Mesendoderm (in vitro differentiated cells): ENCODE measurements at regions not wholly inside any gene's neighbourhood (a gene's known extent, or its start where the extent isn't known, plus 50 kb on each side); places are given as distances from the start of the nearest gene placed in this dataset.

Experiments
- DNase-seq: peaks from one replicate; pipeline ENCODE4 v3.0.0; 2013
- H2AK5ac ChIP-seq: 2 replicates; pipeline ENCODE4 v1.6.1; 2013; ENCODE audit warnings: low read length, inconsistent platforms
- H2BK120ac ChIP-seq: 2 replicates; pipeline ENCODE4 v1.6.1; 2013; ENCODE audit warnings: low read depth, mild to moderate bottlenecking, low read length, moderate library complexity, mixed read lengths
- H2BK15ac ChIP-seq: replicated peaks from 2 replicates; pipeline ENCODE4 v1.6.1; 2013; ENCODE audit warnings: low read depth, mild to moderate bottlenecking, moderate library complexity
- H2BK5ac ChIP-seq: 2 replicates; pipeline ENCODE4 v1.6.1; 2013; ENCODE audit warnings: low read length, inconsistent platforms
- H3K18ac ChIP-seq: 2 replicates; pipeline ENCODE4 v1.6.1; 2013; ENCODE audit warnings: mild to moderate bottlenecking, low read length, mixed read lengths
- H3K23ac ChIP-seq: one replicate; pipeline ENCODE4 v1.6.1; 2013; ENCODE audit warnings: low read length
- H3K27ac ChIP-seq: 2 replicates; pipeline ENCODE4 v1.5.1; 2013; ENCODE audit warnings: low read depth, mild to moderate bottlenecking, inconsistent platforms, low read length, moderate library complexity
- H3K27me3 ChIP-seq: 2 replicates; pipeline ENCODE4 v1.6.1; 2013; ENCODE audit warnings: low read length, control low read depth, mild to moderate bottlenecking, inconsistent platforms; ENCODE audit not compliant: insufficient read depth, poor library complexity
- H3K36me3 ChIP-seq: 2 replicates; pipeline ENCODE4 v1.6.1; 2013; ENCODE audit warnings: low read length, inconsistent platforms; ENCODE audit not compliant: control insufficient read depth, insufficient read depth
- H3K4ac ChIP-seq: one replicate; pipeline ENCODE4 v1.6.1; 2013; ENCODE audit warnings: low read depth, mild to moderate bottlenecking, low read length, moderate library complexity
- H3K4me1 ChIP-seq: 2 replicates; pipeline ENCODE4 v1.6.1; 2013; ENCODE audit warnings: low read depth, low read length, inconsistent platforms; ENCODE audit not compliant: control insufficient read depth
- H3K4me2 ChIP-seq: 2 replicates; pipeline ENCODE4 v1.6.1; 2013; ENCODE audit warnings: low read length
- H3K4me3 ChIP-seq: 2 replicates; pipeline ENCODE4 v1.5.1; 2013; ENCODE audit warnings: mild to moderate bottlenecking, low read length
- H3K56ac ChIP-seq: one replicate; pipeline ENCODE4 v1.6.1; 2013; ENCODE audit warnings: low read length
- H3K79me1 ChIP-seq: 2 replicates; pipeline ENCODE4 v1.6.1; 2013; ENCODE audit warnings: low read length, inconsistent platforms
- H3K79me2 ChIP-seq: 2 replicates; pipeline ENCODE4 v1.6.1; 2013; ENCODE audit warnings: mild to moderate bottlenecking, low read length; ENCODE audit not compliant: control insufficient read depth, insufficient read depth
- H3K9ac ChIP-seq: 2 replicates; pipeline ENCODE4 v1.6.1; 2013; ENCODE audit warnings: low read length, inconsistent platforms
- H4K5ac ChIP-seq: one replicate; pipeline ENCODE4 v1.6.1; 2013; ENCODE audit warnings: low read length
- H4K8ac ChIP-seq: one replicate; pipeline ENCODE4 v1.6.1; 2013; ENCODE audit warnings: low read depth, mild to moderate bottlenecking, control low read depth, low read length, moderate library complexity
- WGBS: extraction: QIAGEN DNeasy Blood & Tissue Kit; methylation state at CpG from one replicate; pipeline ENCODE4 v1.1.7; 2013; ENCODE audit warnings: low lambda C conversion rate, missing lambda C conversion rate; ENCODE audit not compliant: insufficient coverage; ENCODE audit errors: extremely low coverage; 5-methylcytosine and 5-hydroxymethylcytosine counted together

DNA sequence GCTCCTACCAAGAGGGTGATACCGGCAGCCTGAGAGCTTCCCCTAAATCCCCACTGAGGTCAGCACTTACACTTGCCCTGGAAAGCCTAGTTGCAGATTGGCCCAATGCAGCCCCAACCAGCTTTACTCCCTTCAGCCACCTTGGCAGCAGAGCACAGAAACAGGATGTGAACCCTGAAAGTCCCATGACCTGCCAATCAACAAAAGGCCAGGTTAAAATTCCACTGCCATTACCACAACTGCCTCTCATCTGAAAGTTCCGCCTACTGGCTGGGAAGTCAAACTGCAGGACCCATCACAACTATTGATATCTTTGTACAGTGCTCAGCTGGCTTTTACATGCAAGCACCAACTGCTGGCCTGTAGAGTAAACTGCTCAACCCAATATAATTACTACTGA lies 156.2 kb downstream of the ZMAT3 start:
- Histone ChIP-seq H3K79me2 (no peaks in the 10 kb centered on the region), H3K27me3 (no peaks in the 10 kb centered on the region), H3K4ac (no peak overlapping the region), H2AK5ac (no peak overlapping the region), H4K8ac (no peak overlapping the region), H2BK15ac (no peak overlapping the region), H3K56ac (no peak overlapping the region), H3K4me3 (no peak overlapping the region), H3K9ac (no peak overlapping the region), H3K27ac (no peak overlapping the region), H3K18ac (no peak overlapping the region), H3K79me1 (no peaks in the 10 kb centered on the region), H3K4me2 (no peak overlapping the region), H4K5ac (no peak overlapping the region), H2BK5ac (no peak overlapping the region), H2BK120ac (no peak overlapping the region), H3K23ac (no peak overlapping the region), H3K4me1 (no peaks in the 10 kb centered on the region), H3K36me3 (no peaks in the 10 kb centered on the region)
- WGBS = no CpG with 5 or more reads among the region's 2 CpGs
- peak; percentile 55 for DNase-seq

DNA sequence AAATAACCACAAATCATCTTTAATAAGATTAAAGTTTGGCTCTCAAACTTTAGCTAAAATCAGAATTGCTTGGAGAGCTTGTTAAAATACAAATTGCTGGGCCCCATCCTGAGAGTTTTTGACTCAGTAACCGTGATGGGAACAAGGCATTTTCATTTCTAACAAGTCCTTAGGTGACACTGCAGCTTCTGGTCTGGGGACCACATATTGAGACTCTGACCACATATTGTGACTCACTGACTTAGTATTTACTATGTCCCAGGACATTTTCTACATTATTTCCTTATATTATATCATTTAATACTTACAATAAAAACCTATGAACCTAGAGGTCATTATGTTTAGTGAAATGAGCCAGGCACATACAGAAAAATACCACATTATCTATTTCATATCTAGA lies 164.5 kb downstream of the ZMAT3 start:
- DNase-seq = no peak
- Histone ChIP-seq H3K4me3 (no peak overlapping the region), H2BK5ac (no peak overlapping the region), H3K79me1 (no peaks in the 10 kb centered on the region), H3K4me2 (no peak overlapping the region), H3K79me2 (no peaks in the 10 kb centered on the region), H3K27ac (no peak overlapping the region), H2BK120ac (no peak overlapping the region), H3K4me1 (no peaks in the 10 kb centered on the region), H3K23ac (no peak overlapping the region), H3K56ac (no peak overlapping the region), H3K36me3 (no peaks in the 10 kb centered on the region), H2BK15ac (no peak overlapping the region), H3K27me3 (no peaks in the 10 kb centered on the region), H3K18ac (no peak overlapping the region), H3K9ac (no peak overlapping the region), H2AK5ac (no peak overlapping the region), H4K8ac (no peak overlapping the region), H4K5ac (no peak overlapping the region), H3K4ac (no peak overlapping the region)
- WGBS = no CpG with 5 or more reads among the region's 1 CpG

DNA sequence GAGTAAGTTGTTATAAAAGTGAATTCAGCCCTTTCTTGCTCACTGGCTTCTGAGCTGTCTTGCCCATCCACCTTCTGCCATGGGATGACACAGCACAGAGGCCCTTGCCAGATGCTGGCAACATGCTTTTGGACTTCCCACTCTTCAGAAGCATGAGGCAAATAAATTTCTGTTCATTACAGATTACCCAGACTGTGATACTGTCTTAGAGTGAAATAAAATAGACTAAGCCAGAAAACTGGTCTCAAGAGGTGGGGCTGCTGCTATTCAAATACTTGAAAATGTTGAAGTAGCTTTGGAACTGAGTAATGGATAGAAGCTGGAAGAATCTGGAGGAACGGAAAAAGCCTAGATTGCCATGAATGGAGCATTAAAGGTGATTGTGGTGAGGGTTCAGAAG lies 170.4 kb downstream of the ZMAT3 start:
- Histone ChIP-seq H3K27me3 (no peaks in the 10 kb centered on the region), H3K79me1 (no peaks in the 10 kb centered on the region), H2BK15ac (no peak overlapping the region), H3K4me2 (no peak overlapping the region), H2AK5ac (no peak overlapping the region), H3K56ac (no peak overlapping the region), H3K4me1 (no peaks in the 10 kb centered on the region), H3K9ac (no peak overlapping the region), H2BK5ac (no peak overlapping the region), H4K5ac (no peak overlapping the region), H3K79me2 (no peaks in the 10 kb centered on the region), H3K4ac (no peak overlapping the region), H2BK120ac (no peak overlapping the region), H3K18ac (no peak overlapping the region), H3K27ac (no peak overlapping the region), H3K36me3 (no peaks in the 10 kb centered on the region), H3K4me3 (no peak overlapping the region), H3K23ac (no peak overlapping the region), H4K8ac (no peak overlapping the region)
- no peak for DNase-seq
- WGBS = no CpG with 5 or more reads among the region's 1 CpG

DNA sequence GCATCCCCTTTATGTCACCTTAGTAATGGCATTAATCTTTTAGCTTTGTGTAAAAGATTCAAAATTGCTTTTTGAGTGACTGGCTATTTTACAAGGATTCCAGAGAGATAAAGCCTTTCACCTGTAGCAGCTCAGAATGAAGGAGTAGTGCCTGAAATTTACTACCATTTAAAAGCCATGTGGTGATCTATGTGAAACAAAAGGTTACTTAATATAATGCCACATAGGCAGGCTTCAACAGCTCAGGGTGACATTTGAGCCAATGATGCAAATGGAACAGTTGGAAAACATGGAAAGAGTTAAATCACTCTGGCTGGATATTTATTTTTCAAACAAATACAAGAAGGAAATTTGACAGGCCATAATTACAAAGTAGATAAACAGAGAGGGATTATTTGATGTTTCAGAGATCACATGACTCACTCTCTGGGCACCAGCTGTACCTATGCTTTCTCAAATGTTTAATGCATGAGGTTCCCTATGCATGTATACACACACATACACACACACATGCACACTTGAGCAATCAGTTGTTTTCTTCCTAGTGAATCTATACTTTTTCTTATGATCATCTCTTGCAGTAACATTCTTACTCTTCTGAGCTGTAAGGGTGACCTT lies 171.5 kb downstream of the ZMAT3 start:
- Histone ChIP-seq H4K8ac (no peak overlapping the region), H3K27me3 (no peaks in the 10 kb centered on the region), H2BK5ac (no peak overlapping the region), H3K9ac (no peak overlapping the region), H3K4me2 (no peak overlapping the region), H3K4me1 (no peaks in the 10 kb centered on the region), H3K27ac (no peak overlapping the region), H2AK5ac (no peak overlapping the region), H3K4me3 (no peak overlapping the region), H2BK120ac (no peak overlapping the region), H3K23ac (no peak overlapping the region), H3K18ac (no peak overlapping the region), H3K79me1 (no peaks in the 10 kb centered on the region), H4K5ac (no peak overlapping the region), H3K79me2 (no peaks in the 10 kb centered on the region), H2BK15ac (no peak overlapping the region), H3K36me3 (no peaks in the 10 kb centered on the region), H3K4ac (no peak overlapping the region), H3K56ac (no peak overlapping the region)
- DNase-seq = no peak

DNA sequence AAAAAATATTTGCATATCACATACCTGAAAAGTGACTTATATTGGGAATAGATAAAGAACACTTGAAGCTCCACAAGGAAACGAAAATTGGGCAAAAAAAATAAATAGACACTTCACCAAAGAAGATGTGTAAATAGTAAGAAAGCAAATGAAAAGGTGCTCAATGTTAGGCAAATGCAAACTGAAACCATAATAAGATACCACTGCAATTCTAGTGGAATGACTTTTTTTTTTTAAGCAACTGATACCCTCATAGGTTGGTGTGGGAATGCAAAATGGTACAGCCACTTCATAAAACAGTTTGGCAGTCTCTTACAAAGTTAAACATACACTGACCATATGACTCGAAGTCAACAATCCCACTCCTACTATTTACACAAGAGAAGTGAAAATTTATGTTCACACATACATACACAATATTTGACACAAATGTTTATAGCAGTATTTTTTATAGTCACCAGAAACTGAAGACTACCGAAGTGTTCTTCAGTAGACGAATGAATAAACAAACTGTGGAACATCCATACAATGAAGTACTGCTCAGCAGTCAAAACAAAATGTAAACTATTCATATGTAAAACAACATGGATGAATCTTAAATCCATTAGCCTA lies 176.3 kb downstream of the ZMAT3 start:
- Histone ChIP-seq H3K4me1 (no peaks in the 10 kb centered on the region), H2BK15ac (no peak overlapping the region), H2BK120ac (no peak overlapping the region), H3K56ac (no peak overlapping the region), H3K4me2 (no peak overlapping the region), H3K79me2 (no peaks in the 10 kb centered on the region), H3K79me1 (no peaks in the 10 kb centered on the region), H3K23ac (no peak overlapping the region), H2BK5ac (no peak overlapping the region), H3K36me3 (no peaks in the 10 kb centered on the region), H3K4me3 (no peak overlapping the region), H3K27ac (no peak overlapping the region), H3K4ac (no peak overlapping the region), H3K18ac (no peak overlapping the region), H4K5ac (no peak overlapping the region), H3K27me3 (no peaks in the 10 kb centered on the region), H3K9ac (no peak overlapping the region), H4K8ac (no peak overlapping the region), H2AK5ac (no peak overlapping the region)
- no CpG with 5 or more reads among the region's 4 CpGs for WGBS
- no peak for DNase-seq
